ENCODE measurements at regions not wholly inside any gene's neighbourhood (a gene's known extent, or its start where the extent isn't known, plus 50 kb on each side); places are given as distances from the start of the nearest gene placed in this dataset.

GRCh38 chr2:120785228-120785966, 49.7 kb downstream of the GLI2 start:
- DNase-seq = no peak

- DNase-seq = no peak
Observed at GRCh38 chr2:120786038-120786960, 50.6 kb downstream of the GLI2 start.

- no peak for DNase-seq
Observed at GRCh38 chr2:120787111-120787821, 51.6 kb downstream of the GLI2 start.

GRCh38 chr2:120787822-120788700, 52.4 kb downstream of the GLI2 start:
- DNase-seq = no peak

GRCh38 chr2:120791243-120791961, 55.7 kb downstream of the GLI2 start:
- DNase-seq = no peak

GRCh38 chr2:120791962-120792297, 56.3 kb downstream of the GLI2 start:
- no peak for DNase-seq

GRCh38 chr2:120793682-120794403, 58.2 kb downstream of the GLI2 start:
- DNase-seq = no peak

- no peak for DNase-seq
Observed at GRCh38 chr2:120794716-120795115, 59.0 kb downstream of the GLI2 start.

GRCh38 chr2:120796094-120796493, 60.4 kb downstream of the GLI2 start:
- no peak for DNase-seq

GRCh38 chr2:120797421-120798221, 62.0 kb downstream of the GLI2 start:
- DNase-seq = no peak

- DNase-seq = no peak
Observed at GRCh38 chr2:120798567-120799247, 63.0 kb downstream of the GLI2 start.

- no peak for DNase-seq
Observed at GRCh38 chr2:120802158-120802557, 66.5 kb downstream of the GLI2 start.

- no peak for DNase-seq
Observed at GRCh38 chr2:120802867-120803484, 67.3 kb downstream of the GLI2 start.

- DNase-seq = no peak
Observed at GRCh38 chr2:120803764-120804335, 68.2 kb downstream of the GLI2 start.

- no peak for DNase-seq
Observed at GRCh38 chr2:120804459-120804858, 68.8 kb downstream of the GLI2 start.

GRCh38 chr2:120805011-120805410, 69.3 kb downstream of the GLI2 start:
- DNase-seq = no peak

- no peak for DNase-seq
Observed at GRCh38 chr2:120805602-120806001, 69.9 kb downstream of the GLI2 start.

- DNase-seq = no peak
Observed at GRCh38 chr2:120807751-120808150, 72.1 kb downstream of the GLI2 start.

GRCh38 chr2:120809151-120809550, 73.5 kb downstream of the GLI2 start:
- DNase-seq = no peak

Measured in NCI-H1092 (cell line).